ENCODE measurements at regions not wholly inside any gene's neighbourhood (a gene's known extent, or its start where the extent isn't known, plus 50 kb on each side); places are given as distances from the start of the nearest gene placed in this dataset.
A peak's percentile ranks its signal among the peaks of the same experiment; 100 is the strongest.

DNA sequence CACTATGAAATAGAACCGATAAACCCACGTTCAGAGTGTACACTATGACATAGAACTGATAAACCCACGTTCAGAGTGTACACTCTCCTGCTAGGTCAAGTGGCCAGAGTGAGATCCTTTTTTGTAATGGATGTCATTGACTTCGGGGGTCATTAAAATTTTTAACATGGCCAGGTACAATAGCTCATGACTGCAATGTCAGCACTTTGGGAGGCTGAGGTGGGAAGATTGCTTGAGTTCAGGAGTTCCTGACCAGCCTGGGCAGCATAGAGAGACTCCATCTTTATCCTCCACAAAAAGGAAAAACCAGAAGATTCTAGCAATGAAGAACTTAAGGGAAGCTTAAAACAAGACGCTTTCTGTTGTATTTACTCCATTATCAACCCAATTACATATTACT is 439.7 kb upstream of the FRG1 start:
- no peak for DNase-seq (ENCODE audit: low read depth in 2 of 2)
- Histone ChIP-seq H4K20me1 (ENCODE audit: control insufficient read depth, extremely low read depth, insufficient read depth, low read length) (no peaks in the 10 kb centered on the region), H2AFZ (ENCODE audit: low read length) (no peak overlapping the region), H3K79me2 (ENCODE audit: control insufficient read depth, insufficient read depth, low read length) (no peaks in the 10 kb centered on the region), H3K9ac (ENCODE audit: insufficient read depth, low read length) (no peak overlapping the region), H3K9me3 (ENCODE audit: control insufficient read depth, insufficient read depth, low read depth, low read length) (no peaks in the 10 kb centered on the region), H3K4me1 (ENCODE audit: control insufficient read depth, extremely low read depth, insufficient read depth, low read length) (no peaks in the 10 kb centered on the region), H3K4me3 (replicated peaks in 1 of 4; ENCODE audit: control extremely low read depth in 1 of 4, insufficient read depth in 1 of 4, low read depth in 3 of 4, low read length in 4 of 4) (no peak overlapping the region), H3K27me3 (ENCODE audit: control insufficient read depth, insufficient read depth, low read length) (no peaks in the 10 kb centered on the region), H3K4me2 (ENCODE audit: extremely low read depth, insufficient read depth, low read length) (no peak overlapping the region), H3K36me3 (ENCODE audit: control insufficient read depth, insufficient read depth, low read length) (no peaks in the 10 kb centered on the region), H3K27ac (ENCODE audit: insufficient read depth, low read length) (no peak overlapping the region)
- TF ChIP-seq, protein P1, sequence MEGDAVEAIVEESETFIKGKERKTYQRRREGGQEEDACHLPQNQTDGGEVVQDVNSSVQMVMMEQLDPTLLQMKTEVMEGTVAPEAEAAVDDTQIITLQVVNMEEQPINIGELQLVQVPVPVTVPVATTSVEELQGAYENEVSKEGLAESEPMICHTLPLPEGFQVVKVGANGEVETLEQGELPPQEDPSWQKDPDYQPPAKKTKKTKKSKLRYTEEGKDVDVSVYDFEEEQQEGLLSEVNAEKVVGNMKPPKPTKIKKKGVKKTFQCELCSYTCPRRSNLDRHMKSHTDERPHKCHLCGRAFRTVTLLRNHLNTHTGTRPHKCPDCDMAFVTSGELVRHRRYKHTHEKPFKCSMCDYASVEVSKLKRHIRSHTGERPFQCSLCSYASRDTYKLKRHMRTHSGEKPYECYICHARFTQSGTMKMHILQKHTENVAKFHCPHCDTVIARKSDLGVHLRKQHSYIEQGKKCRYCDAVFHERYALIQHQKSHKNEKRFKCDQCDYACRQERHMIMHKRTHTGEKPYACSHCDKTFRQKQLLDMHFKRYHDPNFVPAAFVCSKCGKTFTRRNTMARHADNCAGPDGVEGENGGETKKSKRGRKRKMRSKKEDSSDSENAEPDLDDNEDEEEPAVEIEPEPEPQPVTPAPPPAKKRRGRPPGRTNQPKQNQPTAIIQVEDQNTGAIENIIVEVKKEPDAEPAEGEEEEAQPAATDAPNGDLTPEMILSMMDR (conservative IDR thresholded peaks at IDR 0.05 in 1 of 2, IDR thresholded peaks at IDR 0.05 in 1 of 2; ENCODE audit: low read depth in 1 of 2, low read length in 2 of 2), result no peak
- TF ChIP-seq EZH2 (IDR thresholded peaks at IDR 0.05; ENCODE audit: low read length, missing control alignments), result no peak

DNA sequence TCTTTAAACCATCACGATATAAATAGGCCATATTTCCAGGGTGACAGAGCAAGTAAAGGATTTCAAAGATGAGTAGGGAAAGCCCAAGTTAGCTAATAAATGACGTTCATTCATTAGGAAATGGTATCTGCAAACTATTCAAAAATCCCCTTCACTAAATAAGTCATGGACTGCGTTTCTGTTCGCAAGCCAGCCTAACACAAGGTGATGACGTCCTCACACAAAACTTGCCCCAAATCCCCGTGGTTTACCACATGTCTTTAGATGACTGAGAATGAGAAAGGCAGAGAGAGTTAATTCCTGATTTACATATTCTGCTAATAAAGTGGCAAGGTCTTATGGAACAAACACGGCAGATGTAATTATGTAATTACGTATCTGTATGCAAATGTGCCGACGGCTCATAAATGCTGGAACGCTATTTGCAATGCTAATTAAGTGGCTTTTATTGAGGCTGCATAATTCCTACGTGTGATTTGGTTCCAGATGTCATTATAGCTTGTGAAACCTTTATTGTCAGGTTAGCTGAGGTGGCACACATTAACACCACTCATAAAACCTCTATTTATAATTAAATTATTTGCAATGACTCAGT is 437.7 kb upstream of the FRG1 start:
- Histone ChIP-seq H4K20me1 (ENCODE audit: control insufficient read depth, extremely low read depth, insufficient read depth, low read length) (no peaks in the 10 kb centered on the region), H3K4me2 (ENCODE audit: extremely low read depth, insufficient read depth, low read length) (no peak overlapping the region), H2AFZ (ENCODE audit: low read length) (no peak overlapping the region), H3K4me1 (ENCODE audit: control insufficient read depth, extremely low read depth, insufficient read depth, low read length) (no peaks in the 10 kb centered on the region), H3K9ac (ENCODE audit: insufficient read depth, low read length) (no peak overlapping the region), H3K4me3 (replicated peaks in 1 of 4; ENCODE audit: control extremely low read depth in 1 of 4, insufficient read depth in 1 of 4, low read depth in 3 of 4, low read length in 4 of 4) (no peak overlapping the region), H3K27me3 (ENCODE audit: control insufficient read depth, insufficient read depth, low read length) (no peaks in the 10 kb centered on the region), H3K36me3 (ENCODE audit: control insufficient read depth, insufficient read depth, low read length) (no peaks in the 10 kb centered on the region), H3K79me2 (ENCODE audit: control insufficient read depth, insufficient read depth, low read length) (no peaks in the 10 kb centered on the region), H3K27ac (ENCODE audit: insufficient read depth, low read length) (no peak overlapping the region), H3K9me3 (ENCODE audit: control insufficient read depth, insufficient read depth, low read depth, low read length) (no peaks in the 10 kb centered on the region)
- peak in 1 of 2 donors; percentile 3 for DNase-seq (ENCODE audit: low read depth in 2 of 2)
- TF ChIP-seq, protein P1 (conservative IDR thresholded peaks at IDR 0.05 in 1 of 2, IDR thresholded peaks at IDR 0.05 in 1 of 2; ENCODE audit: low read depth in 1 of 2, low read length in 2 of 2), result no peak
- no peak for TF ChIP-seq EZH2 (IDR thresholded peaks at IDR 0.05; ENCODE audit: low read length, missing control alignments)

DNA sequence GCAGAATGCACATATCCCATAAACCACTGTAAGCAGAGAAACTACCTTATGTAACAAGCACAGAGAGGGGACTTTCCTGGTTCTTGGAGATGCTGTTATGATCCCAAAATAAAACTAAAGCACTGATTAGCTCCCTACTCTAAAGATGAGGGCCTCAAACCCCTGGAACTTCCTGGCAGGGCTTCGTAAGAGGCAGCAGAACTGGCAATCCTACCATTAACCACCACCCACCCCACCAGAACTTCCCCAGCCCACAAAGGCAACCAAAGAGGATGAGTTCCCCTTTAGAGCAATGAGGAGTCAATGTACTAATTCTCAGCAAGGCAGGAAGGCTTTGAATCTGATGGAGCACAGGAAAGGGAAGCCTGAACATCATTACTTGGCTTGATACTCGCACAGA is 436.5 kb upstream of the FRG1 start:
- Histone ChIP-seq H3K9me3 (ENCODE audit: control insufficient read depth, insufficient read depth, low read depth, low read length) (no peaks in the 10 kb centered on the region), H4K20me1 (ENCODE audit: control insufficient read depth, extremely low read depth, insufficient read depth, low read length) (no peaks in the 10 kb centered on the region), H3K4me1 (ENCODE audit: control insufficient read depth, extremely low read depth, insufficient read depth, low read length) (no peaks in the 10 kb centered on the region), H3K4me3 (replicated peaks in 1 of 4; ENCODE audit: control extremely low read depth in 1 of 4, insufficient read depth in 1 of 4, low read depth in 3 of 4, low read length in 4 of 4) (no peak overlapping the region), H3K27ac (ENCODE audit: insufficient read depth, low read length) (no peak overlapping the region), H3K9ac (ENCODE audit: insufficient read depth, low read length) (no peak overlapping the region), H3K27me3 (ENCODE audit: control insufficient read depth, insufficient read depth, low read length) (no peaks in the 10 kb centered on the region), H3K79me2 (ENCODE audit: control insufficient read depth, insufficient read depth, low read length) (no peaks in the 10 kb centered on the region), H2AFZ (ENCODE audit: low read length) (no peak overlapping the region), H3K36me3 (ENCODE audit: control insufficient read depth, insufficient read depth, low read length) (no peaks in the 10 kb centered on the region), H3K4me2 (ENCODE audit: extremely low read depth, insufficient read depth, low read length) (no peak overlapping the region)
- DNase-seq (ENCODE audit: low read depth in 2 of 2), result no peak
- TF ChIP-seq EZH2 (IDR thresholded peaks at IDR 0.05; ENCODE audit: low read length, missing control alignments), result no peak
- TF ChIP-seq, protein P1 (conservative IDR thresholded peaks at IDR 0.05 in 1 of 2, IDR thresholded peaks at IDR 0.05 in 1 of 2; ENCODE audit: low read depth in 1 of 2, low read length in 2 of 2), result no peak

All from fibroblast of lung (primary cell).